OCI-LY1 (cell line): ENCODE measurements at regions not wholly inside any gene's neighbourhood (a gene's known extent, or its start where the extent isn't known, plus 50 kb on each side); places are given as distances from the start of the nearest gene placed in this dataset.

ENCODE experiments used
- CTCF ChIP-seq: fragments of 200-600 bp; sonication (generic), shearing (Covaris generic); IDR thresholded peaks from 2 replicates; pipeline ENCODE4 v1.5.1; 2017; ENCODE audit warnings: mild to moderate bottlenecking, antibody characterized with exemption, low read length, moderate library complexity, mixed read lengths
- EZH2 ChIP-seq: fragments of 200-600 bp; sonication (generic), shearing (Covaris generic); IDR thresholded peaks from 2 replicates; pipeline ENCODE4 v1.8.0; 2017; ENCODE audit warnings: borderline replicate concordance, mixed run types, mild to moderate bottlenecking, antibody characterized with exemption, low read length, moderate library complexity, mixed read lengths

DNA sequence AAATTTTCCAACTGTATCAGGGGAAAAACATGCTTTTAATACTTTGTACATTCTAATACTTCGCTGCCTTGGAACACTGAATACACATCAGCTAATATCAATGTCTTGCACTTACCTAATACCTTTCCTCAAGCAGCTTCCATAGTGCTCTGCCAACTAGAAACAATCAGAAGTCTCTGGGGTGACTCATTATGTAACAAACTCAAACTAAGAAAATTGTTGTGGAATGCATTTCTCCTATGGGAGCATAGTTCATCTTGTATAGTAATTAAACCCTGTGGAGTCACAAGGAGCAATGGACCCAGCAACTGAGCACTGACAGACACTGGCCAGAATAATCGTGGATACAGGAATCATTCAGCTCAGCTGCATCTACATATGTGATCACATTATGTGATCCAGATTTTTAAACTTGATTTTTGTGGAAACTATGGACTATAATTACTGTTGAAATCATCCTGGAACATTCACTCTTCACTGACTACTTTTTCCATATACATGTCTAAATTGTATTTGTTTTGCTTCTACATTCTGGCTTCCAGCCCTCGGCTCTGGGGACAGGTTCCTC, 496.9 kb downstream of the TMA16 start:
- TF ChIP-seq CTCF: no peak
- TF ChIP-seq EZH2: no peak
